RWPE2 (cell line): ENCODE measurements at regions not wholly inside any gene's neighbourhood (a gene's known extent, or its start where the extent isn't known, plus 50 kb on each side); places are given as distances from the start of the nearest gene placed in this dataset.
A peak's percentile ranks its signal among the peaks of the same experiment; 100 is the strongest.
"Not testable (repeated sequence)": the region's sequence is repeated elsewhere in the genome, so short reads cannot be mapped to it uniquely, and the experiment has no call there.

Experiments
- ATAC-seq: fragments of 200-7000 bp; cut with Tn5 transposase; 3 replicates; pipeline ENCODE4 v1.9.1; 2021; ENCODE audit warnings: low read depth
- DNase-seq: peaks from one replicate; pipeline ENCODE4 v3.0.0-alpha.2; 2020; ENCODE audit warnings: low spot score
- H3K27ac ChIP-seq: fragments of 450-650 bp; 2 replicates; pipeline ENCODE4 v1.5.1; 2017; ENCODE audit warnings: mild to moderate bottlenecking; ENCODE audit not compliant: poor library complexity, severe bottlenecking
- H3K27me3 ChIP-seq: fragments of 250-450 bp; sonication (Bioruptor Pico); 2 replicates; pipeline ENCODE4 v1.5.1; 2021; ENCODE audit warnings: mild to moderate bottlenecking, moderate library complexity; ENCODE audit not compliant: insufficient read depth, poor library complexity, severe bottlenecking
- H3K36me3 ChIP-seq: fragments of 250-450 bp; sonication (Bioruptor Pico); 2 replicates; pipeline ENCODE4 v1.5.1; 2020; ENCODE audit warnings: low read depth, mild to moderate bottlenecking, moderate library complexity
- H3K4me1 ChIP-seq: fragments of 250-450 bp; sonication (Bioruptor Pico); 2 replicates; pipeline ENCODE4 v1.5.1; 2021; ENCODE audit warnings: mild to moderate bottlenecking, moderate library complexity; ENCODE audit not compliant: insufficient read depth, poor library complexity, severe bottlenecking
- H3K4me3 ChIP-seq: fragments of 250-450 bp; sonication (Bioruptor Pico); 2 replicates; pipeline ENCODE4 v1.5.1; 2021; ENCODE audit warnings: mild to moderate bottlenecking, moderate library complexity; ENCODE audit not compliant: severe bottlenecking
- H3K9me3 ChIP-seq: fragments of 250-450 bp; sonication (Bioruptor Pico); 2 replicates; pipeline ENCODE4 v1.5.1; 2021; ENCODE audit warnings: mild to moderate bottlenecking, moderate library complexity; ENCODE audit not compliant: severe bottlenecking
- TF ChIP-seq, protein P1 (sequence below): fragments of 450-650 bp; IDR thresholded peaks from one replicate; pipeline ENCODE4 v1.5.1; 2017; ENCODE audit warnings: mild to moderate bottlenecking, moderate library complexity; ENCODE audit not compliant: poor library complexity, severe bottlenecking

DNA sequence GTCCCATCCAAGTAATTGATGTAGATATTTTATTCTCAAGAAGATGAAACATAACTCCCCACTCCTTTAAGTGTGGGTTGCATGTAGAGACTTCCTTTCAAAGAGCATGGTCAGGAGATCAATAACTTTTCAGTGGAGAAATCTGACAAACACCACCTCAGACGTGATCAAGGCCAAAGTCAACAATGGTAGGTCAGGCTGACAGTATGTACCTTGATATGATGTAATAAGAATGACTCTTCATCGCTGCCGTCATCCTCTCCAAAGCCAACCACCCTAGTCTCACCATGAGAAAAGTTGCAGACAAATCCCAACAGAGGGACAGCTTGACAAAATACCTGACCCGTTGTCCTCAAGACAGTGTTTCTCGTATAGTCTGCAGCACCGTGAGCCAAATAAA, 67.3 kb upstream of the DHRSX start:
- Histone ChIP-seq H3K4me3 (no peak overlapping the region), H3K9me3 (no peaks in the 10 kb centered on the region), H3K27ac (no peak overlapping the region), H3K27me3 (no peaks in the 10 kb centered on the region), H3K36me3 (no peaks in the 10 kb centered on the region), H3K4me1 (peaks cover 8% of the 10 kb centered on the region)
- no peak for ATAC-seq
- TF ChIP-seq, protein P1, sequence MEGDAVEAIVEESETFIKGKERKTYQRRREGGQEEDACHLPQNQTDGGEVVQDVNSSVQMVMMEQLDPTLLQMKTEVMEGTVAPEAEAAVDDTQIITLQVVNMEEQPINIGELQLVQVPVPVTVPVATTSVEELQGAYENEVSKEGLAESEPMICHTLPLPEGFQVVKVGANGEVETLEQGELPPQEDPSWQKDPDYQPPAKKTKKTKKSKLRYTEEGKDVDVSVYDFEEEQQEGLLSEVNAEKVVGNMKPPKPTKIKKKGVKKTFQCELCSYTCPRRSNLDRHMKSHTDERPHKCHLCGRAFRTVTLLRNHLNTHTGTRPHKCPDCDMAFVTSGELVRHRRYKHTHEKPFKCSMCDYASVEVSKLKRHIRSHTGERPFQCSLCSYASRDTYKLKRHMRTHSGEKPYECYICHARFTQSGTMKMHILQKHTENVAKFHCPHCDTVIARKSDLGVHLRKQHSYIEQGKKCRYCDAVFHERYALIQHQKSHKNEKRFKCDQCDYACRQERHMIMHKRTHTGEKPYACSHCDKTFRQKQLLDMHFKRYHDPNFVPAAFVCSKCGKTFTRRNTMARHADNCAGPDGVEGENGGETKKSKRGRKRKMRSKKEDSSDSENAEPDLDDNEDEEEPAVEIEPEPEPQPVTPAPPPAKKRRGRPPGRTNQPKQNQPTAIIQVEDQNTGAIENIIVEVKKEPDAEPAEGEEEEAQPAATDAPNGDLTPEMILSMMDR: no peak
- no peak for DNase-seq

DNA sequence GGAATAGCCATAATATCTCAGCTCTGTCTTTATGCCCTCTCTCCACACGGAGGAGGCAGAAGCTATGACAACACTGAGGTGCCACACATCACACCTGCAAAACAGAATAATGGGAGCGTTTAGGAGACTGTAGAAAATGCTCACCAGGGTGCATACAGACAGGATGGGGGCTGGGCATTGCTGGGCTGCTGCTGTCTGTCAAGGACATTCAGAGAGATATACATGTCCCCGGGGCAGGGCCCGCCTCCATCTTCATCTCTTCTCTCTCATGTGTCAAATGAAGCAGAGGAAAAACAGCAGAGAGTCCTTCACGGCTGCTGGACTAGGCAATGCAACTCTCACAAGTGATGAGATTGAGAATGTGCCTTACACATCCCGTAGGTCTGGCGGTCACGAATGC, 65.3 kb upstream of the DHRSX start:
- DNase-seq: no peak
- ATAC-seq: no peak

DNA sequence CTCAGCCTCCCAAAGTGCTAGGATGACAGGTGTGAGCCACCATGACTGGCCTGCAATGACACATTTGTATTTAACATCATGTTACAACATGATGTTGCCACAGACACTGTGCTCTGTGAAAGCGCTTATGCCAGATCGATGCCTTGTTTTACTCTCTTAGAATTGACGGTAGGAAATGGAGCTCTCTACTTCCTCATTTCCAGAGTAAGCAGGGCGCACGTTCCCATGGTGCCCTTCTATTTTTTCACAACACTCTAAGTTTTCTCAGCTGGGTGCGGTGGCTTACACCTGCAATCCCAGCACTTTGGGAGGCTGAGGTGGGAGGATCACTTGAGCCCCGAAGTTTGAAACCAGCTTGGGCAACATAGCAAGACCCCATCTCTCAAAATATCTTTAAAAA, 60.7 kb upstream of the DHRSX start:
- no peak overlapping the region for H3K4me3 ChIP-seq
- no peaks in the 10 kb centered on the region for H3K27me3 ChIP-seq
- no peaks in the 10 kb centered on the region for H3K36me3 ChIP-seq
- no peak for DNase-seq
- ATAC-seq: no peak
- H3K9me3 ChIP-seq: no peaks in the 10 kb centered on the region
- H3K4me1 ChIP-seq: peaks cover 5% of the 10 kb centered on the region
- TF ChIP-seq, protein P1: no peak
- H3K27ac ChIP-seq: no peak overlapping the region

More for the DNA sequence above, 65.3 kb upstream of the DHRSX start:
- no peaks in the 10 kb centered on the region for H3K27me3 ChIP-seq
- no peak overlapping the region for H3K4me3 ChIP-seq
- no peak overlapping the region for H3K27ac ChIP-seq
- H3K36me3 ChIP-seq: no peaks in the 10 kb centered on the region
- no peaks in the 10 kb centered on the region for H3K9me3 ChIP-seq
- TF ChIP-seq, protein P1: no peak
- no peaks in the 10 kb centered on the region for H3K4me1 ChIP-seq

DNA sequence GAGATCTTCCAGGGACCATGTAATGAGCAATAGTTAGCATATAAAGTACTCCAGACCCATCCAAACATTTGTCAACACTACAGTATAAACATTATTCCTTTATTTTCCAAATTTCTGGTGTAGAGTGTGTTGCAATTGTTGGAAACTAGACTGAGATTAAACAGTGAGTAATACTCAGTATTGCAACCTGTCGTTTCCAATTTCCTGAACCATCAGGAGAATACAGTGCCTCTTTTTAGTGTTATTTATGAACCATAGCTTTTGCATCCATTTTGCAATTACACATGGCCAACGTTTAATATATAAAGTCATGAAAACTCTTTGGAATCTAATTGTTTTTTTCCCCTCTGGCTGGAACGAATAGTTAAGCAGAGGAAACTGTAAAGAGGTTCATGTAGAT, 58.3 kb upstream of the DHRSX start:
- H3K27ac ChIP-seq: no peak overlapping the region
- H3K27me3 ChIP-seq: no peaks in the 10 kb centered on the region
- no peaks in the 10 kb centered on the region for H3K9me3 ChIP-seq
- TF ChIP-seq, protein P1: no peak
- no peaks in the 10 kb centered on the region for H3K36me3 ChIP-seq
- H3K4me3 ChIP-seq: no peak overlapping the region
- ATAC-seq (peak; percentile 55), DNase-seq (no peak)
- H3K4me1 ChIP-seq: peaks cover 5% of the 10 kb centered on the region

DNA sequence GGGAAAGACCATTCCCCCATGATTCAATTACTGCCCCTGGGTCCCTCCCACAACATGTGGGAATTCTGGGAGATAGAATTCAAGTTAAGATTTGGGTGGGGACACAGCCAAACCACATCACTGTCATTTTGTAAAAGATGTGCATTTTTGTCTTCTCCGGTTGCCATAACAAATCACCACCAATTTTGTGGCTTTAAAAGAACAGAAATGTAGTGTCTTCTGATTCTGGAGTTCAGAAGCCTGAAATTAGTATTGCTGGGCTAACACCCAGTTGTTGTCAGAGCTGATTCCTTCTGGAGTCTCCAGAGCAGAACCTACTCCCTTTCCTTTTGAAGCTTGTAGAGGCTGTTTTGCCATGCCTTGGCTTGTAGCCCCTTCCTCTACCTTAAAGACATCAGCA, 54.1 kb upstream of the DHRSX start:
- peaks cover 5% of the 10 kb centered on the region for H3K4me1 ChIP-seq
- no peaks in the 10 kb centered on the region for H3K27me3 ChIP-seq
- H3K27ac ChIP-seq: no peak overlapping the region
- no peak overlapping the region for H3K4me3 ChIP-seq
- ATAC-seq (no peak), DNase-seq (no peak)
- TF ChIP-seq, protein P1: no peak
- H3K9me3 ChIP-seq: no peaks in the 10 kb centered on the region
- H3K36me3 ChIP-seq: no peaks in the 10 kb centered on the region

DNA sequence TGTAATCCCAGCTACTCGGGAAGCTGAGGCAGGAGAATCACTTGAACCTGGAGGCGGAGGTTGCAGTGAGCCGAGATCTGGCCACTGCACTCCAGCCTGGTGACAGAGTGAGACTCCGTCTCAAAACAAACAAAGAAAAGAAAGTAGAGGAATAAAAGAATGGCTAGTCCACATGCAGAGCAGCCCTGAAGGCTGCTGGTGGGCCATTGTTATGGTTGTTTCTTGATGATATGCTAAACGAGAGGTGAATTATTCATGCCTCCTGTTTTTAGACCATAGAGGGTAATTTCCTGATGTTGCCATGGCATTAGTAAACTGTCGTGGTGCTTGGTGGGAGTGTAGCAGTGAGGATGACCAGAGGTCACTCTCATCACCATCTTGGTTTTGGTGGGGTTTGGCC, 53.3 kb upstream of the DHRSX start:
- ATAC-seq, H3K36me3 ChIP-seq, H3K27ac ChIP-seq, DNase-seq, H3K9me3 ChIP-seq, H3K4me1 ChIP-seq, H3K27me3 ChIP-seq, H3K4me3 ChIP-seq: not testable (repeated sequence)
